Lower leg skin (tissue), 4 donors: ENCODE measurements at regions not wholly inside any gene's neighbourhood (a gene's known extent, or its start where the extent isn't known, plus 50 kb on each side); places are given as distances from the start of the nearest gene placed in this dataset.

Source experiments
- DNase-seq, 2 donors: peaks; one replicate each; pipeline ENCODE4 v3.0.0-alpha.2; 2019; ENCODE audit warnings: low spot score in 2 of 2
- H3K4me3 ChIP-seq: fragments of 200-600 bp; sonication (generic); 2 replicates; pipeline ENCODE4 v1.5.1; 2017; ENCODE audit warnings: mild to moderate bottlenecking, low read depth; ENCODE audit not compliant: poor library complexity, severe bottlenecking
- POLR2A ChIP-seq, 2 donors: fragments of 450-650 bp; IDR thresholded peaks; one replicate each; pipeline ENCODE4 v1.6.1; 2016 to 2017; ENCODE audit warnings: antibody characterized with exemption in 2 of 2, mild to moderate bottlenecking in 1 of 2, moderate library complexity in 1 of 2
- WGBS, 2 donors: methylation state at CpG; one replicate each; pipeline ENCODE4 v1.1.5; 2018; 5-methylcytosine and 5-hydroxymethylcytosine counted together
- intact Hi-C: fragments of 100-400 bp; cut with DNase I; formaldehyde crosslinking; loops from one replicate; pipeline ENCODE4 v1.15.0; 2023; ENCODE audit warnings: low total_unique reads
- TF ChIP-seq, protein P1 (sequence below), 3 donors: fragments of 450-650 bp; IDR thresholded peaks; one replicate each; pipeline ENCODE4 v1.5.1; 2016; ENCODE audit warnings: antibody characterized with exemption in 3 of 3, mild to moderate bottlenecking in 3 of 3, moderate library complexity in 2 of 3

DNA sequence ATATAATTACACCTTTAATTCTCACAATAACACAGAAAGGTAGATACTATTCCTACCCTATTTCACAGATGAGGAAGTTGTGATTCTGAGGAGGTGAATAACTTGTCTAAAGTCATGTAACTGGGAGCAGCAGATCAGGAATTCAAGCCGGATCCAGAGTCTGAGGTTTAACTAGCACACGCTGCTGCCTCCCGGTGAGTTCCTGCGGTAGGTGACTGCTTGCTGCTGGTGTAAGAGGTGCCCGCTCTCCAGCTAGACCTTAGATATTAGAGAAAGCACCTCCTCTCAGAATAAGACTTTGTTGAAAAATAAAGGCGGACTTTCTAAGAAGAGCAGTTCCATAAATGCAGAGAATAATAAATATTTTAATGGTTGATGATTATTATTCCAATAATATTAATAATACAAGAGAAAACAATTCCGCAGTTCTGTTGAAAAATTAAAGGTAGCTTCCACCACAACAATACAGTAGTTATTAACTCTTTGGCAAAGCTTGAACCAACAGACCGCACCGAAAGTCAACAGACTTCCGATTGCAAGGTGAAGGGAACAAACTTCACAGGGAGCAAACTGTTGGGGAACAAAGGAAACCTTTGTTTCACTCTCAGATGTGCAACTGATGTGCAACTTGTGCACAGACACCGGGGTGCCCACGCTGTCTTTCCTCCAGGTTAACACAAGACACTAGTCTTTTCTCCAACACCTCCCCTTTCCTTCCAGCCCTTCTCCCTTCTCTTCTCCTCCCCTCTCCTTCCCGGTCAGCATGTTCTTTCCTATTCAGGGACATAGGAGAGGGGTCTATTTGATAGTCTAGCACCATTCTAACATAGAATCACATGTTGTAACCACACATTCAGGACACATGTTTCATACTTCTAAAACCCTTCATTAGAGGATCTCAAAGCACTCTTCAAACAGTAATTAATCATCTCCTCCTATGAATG lies 73.2 kb upstream of the EGLN3 start:
- intact Hi-C loops: loop anchor here (10.0 kb wide), 1 partner anchor 69 kb away; the partner anchor contains the start of gene EGLN3
- no peak for DNase-seq
- no peak overlapping the region for H3K4me3 ChIP-seq
- TF ChIP-seq POLR2A (IDR thresholded peaks at IDR 0.05): no peak
- TF ChIP-seq, protein P1, sequence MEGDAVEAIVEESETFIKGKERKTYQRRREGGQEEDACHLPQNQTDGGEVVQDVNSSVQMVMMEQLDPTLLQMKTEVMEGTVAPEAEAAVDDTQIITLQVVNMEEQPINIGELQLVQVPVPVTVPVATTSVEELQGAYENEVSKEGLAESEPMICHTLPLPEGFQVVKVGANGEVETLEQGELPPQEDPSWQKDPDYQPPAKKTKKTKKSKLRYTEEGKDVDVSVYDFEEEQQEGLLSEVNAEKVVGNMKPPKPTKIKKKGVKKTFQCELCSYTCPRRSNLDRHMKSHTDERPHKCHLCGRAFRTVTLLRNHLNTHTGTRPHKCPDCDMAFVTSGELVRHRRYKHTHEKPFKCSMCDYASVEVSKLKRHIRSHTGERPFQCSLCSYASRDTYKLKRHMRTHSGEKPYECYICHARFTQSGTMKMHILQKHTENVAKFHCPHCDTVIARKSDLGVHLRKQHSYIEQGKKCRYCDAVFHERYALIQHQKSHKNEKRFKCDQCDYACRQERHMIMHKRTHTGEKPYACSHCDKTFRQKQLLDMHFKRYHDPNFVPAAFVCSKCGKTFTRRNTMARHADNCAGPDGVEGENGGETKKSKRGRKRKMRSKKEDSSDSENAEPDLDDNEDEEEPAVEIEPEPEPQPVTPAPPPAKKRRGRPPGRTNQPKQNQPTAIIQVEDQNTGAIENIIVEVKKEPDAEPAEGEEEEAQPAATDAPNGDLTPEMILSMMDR (IDR thresholded peaks at IDR 0.05): peak in 1 of 3 donors; percentile 11
- 84 to 88% methylated on average over 13 of the region's 13 CpGs for WGBS, 2 donors

DNA sequence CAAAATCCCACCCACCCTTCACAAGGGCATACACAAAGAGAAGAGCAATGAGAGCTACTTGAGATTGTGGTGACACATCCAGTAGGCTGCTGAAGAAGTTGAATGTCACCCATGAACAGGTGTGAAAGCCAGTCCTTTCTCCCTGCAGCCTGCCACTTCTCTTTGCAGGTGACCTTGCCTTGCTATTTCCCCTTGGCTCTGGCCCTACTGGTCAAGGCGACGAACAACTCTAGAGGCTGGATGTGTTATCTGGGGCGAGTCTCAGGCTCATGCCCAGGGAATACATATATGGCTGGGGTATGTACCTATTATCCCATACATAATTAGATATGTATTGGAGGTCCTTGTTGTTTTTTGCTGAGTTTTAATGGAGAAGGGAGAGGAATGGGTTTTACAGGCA lies 70.2 kb upstream of the EGLN3 start:
- no peak overlapping the region for H3K4me3 ChIP-seq
- WGBS, 2 donors: 97 to 100% methylated on average over 3 of the region's 3 CpGs
- TF ChIP-seq POLR2A (IDR thresholded peaks at IDR 0.05): no peak
- TF ChIP-seq, protein P1 (IDR thresholded peaks at IDR 0.05): no peak
- intact Hi-C loops: loop anchor here (10.0 kb wide), 1 partner anchor 66 kb away; the partner anchor contains the start of gene EGLN3
- DNase-seq: no peak

DNA sequence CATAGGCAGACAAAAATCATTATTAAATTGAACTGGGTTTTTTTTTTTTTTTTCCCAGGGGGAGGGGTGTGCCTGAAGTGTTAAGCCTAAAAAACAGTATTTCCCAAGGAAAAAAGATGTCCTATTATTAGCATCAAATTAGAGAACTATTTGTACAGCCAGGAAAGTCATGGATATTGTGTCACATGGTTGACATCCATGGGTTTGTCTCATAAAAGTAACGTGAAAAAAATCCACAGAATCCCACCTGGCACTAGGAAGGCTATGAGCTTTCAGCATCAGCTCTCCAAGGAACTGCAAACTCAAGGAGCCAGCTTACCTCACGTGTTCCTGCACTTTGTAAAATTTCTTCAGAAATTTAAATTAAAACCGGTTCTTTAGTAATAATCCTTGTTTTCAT lies 69.1 kb upstream of the EGLN3 start:
- no peak for TF ChIP-seq POLR2A (IDR thresholded peaks at IDR 0.05)
- TF ChIP-seq, protein P1 (IDR thresholded peaks at IDR 0.05): no peak
- peak in 1 of 2 donors; percentile 44 for DNase-seq
- intact Hi-C loops: loop anchor here (10.0 kb wide), 1 partner anchor 65 kb away; the partner anchor contains the start of gene EGLN3
- WGBS, 2 donors: 64 to 79% methylated on average over 3 of the region's 3 CpGs
- no peak overlapping the region for H3K4me3 ChIP-seq

DNA sequence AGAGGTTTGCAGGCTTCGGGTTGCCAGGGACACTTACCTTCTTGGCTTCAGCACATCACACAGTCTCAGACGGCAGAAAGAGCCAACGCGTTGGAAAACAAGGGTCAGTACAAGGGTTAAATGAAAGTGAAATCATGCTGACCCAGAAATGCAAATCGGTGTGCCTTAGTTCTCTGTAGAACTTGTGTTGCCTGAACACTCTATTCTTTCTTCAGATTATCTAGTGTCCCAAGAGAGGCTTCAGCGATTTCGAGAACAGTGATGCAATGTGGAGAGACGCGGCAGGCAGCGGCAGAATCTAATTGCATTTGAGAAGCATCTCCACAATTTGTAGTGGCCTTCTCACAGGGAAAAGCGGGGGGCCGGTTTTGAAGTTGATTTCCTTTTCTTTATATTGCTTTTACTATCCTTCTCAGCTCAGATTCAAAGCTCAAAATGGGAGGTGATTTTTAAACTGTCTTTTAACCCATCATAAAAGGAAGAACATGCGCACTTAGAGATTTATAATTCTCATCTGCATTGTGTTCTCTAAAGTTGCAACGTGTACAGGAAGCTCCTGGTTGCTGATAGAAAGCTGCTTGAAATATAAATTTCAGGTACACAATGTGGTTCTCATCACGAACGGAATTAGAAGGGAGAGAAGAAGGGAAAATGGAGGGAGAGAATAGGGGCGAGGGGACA lies 67.8 kb upstream of the EGLN3 start:
- intact Hi-C loops: no loop called here
- H3K4me3 ChIP-seq: no peak overlapping the region
- 64 to 67% methylated on average over 17 of the region's 17 CpGs for WGBS, 2 donors
- DNase-seq: peak in 1 of 2 donors; percentile 31
- TF ChIP-seq, protein P1 (IDR thresholded peaks at IDR 0.05): no peak
- no peak for TF ChIP-seq POLR2A (IDR thresholded peaks at IDR 0.05)

DNA sequence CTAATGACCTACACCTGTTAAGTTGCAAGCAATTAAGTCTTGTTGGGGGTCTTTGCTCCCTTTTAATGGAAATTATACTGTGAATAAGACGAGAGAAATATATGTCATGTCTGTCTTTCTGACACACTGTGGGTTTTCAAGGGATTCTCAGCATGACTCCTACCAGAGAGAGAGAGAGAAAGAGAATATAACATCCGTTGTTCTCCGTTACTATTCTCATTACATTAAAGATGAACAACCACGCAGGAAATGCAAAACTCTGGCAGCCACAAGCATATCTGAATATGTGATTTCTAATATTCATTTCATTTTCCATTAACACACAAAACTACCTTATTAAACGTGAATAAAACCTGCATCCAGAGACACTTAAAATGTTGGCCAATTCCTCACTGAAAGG lies 67.3 kb upstream of the EGLN3 start:
- 75 to 88% methylated on average over 5 of the region's 5 CpGs for WGBS, 2 donors
- DNase-seq: no peak
- intact Hi-C loops: no loop called here
- no peak for TF ChIP-seq POLR2A (IDR thresholded peaks at IDR 0.05)
- TF ChIP-seq, protein P1 (IDR thresholded peaks at IDR 0.05): no peak
- H3K4me3 ChIP-seq: no peak overlapping the region
